CD4-positive, alpha-beta T cell (primary cell): ENCODE measurements at regions not wholly inside any gene's neighbourhood (a gene's known extent, or its start where the extent isn't known, plus 50 kb on each side); places are given as distances from the start of the nearest gene placed in this dataset.

ENCODE experiments used
- ATAC-seq: fragments of 200-7000 bp; cut with Tn5 transposase; one replicate; pipeline ENCODE4 v1.10.0; 2022; ENCODE audit warnings: mild to moderate bottlenecking; ENCODE audit not compliant: poor library complexity
- CTCF ChIA-PET: fragments of 350-600 bp; sonication (Branson Sonifier 250); formaldehyde crosslinking; loops from one replicate; lab custom pipeline; 2021; ENCODE audit warnings: antibody characterized with exemption, inconsistent platforms; lab: Charles Lee
- POLR2A ChIA-PET: fragments of 350-600 bp; sonication (Branson Sonifier 250); formaldehyde crosslinking; loops from one replicate; lab custom pipeline; 2021; ENCODE audit warnings: antibody characterized with exemption, inconsistent platforms; lab: Charles Lee
- DNase-seq, 14 experiments: peaks; one replicate each; pipeline ENCODE4 v3.0.0-alpha.2; 2013 to 2020; ENCODE audit warnings: mixed read lengths in 2 of 14
- H3K27ac ChIP-seq, 2 donors: one replicate each; pipeline versions ENCODE4 v1.5.1 to v1.7.0; 2013; ENCODE audit warnings: low read length in 2 of 2, low read depth in 1 of 2, mild to moderate bottlenecking in 1 of 2
- H3K27me3 ChIP-seq, 2 experiments: 1 replicate in 1 of 2; 2 replicates in 1 of 2; pipeline versions ENCODE4 v1.6.1 to v1.7.0; 2013; ENCODE audit warnings: low read length in 2 of 2, control low read depth in 1 of 2, mild to moderate bottlenecking in 1 of 2, moderate library complexity in 1 of 2; ENCODE audit not compliant: insufficient read depth in 2 of 2, control insufficient read depth in 1 of 2
- H3K36me3 ChIP-seq: one replicate; pipeline ENCODE4 v1.6.1; 2013; ENCODE audit warnings: low read length, control low read depth; ENCODE audit not compliant: insufficient read depth
- H3K4me1 ChIP-seq: one replicate; pipeline ENCODE4 v1.6.1; 2013; ENCODE audit warnings: low read length, control low read depth; ENCODE audit not compliant: insufficient read depth
- H3K4me3 ChIP-seq: one replicate; pipeline ENCODE4 v1.5.1; 2013; ENCODE audit warnings: mild to moderate bottlenecking, low read length, moderate library complexity
- H3K9me3 ChIP-seq, 2 experiments: 1 replicate in 1 of 2; 2 replicates in 1 of 2; pipeline versions ENCODE4 v1.6.1 to v1.7.0; 2013; ENCODE audit warnings: low read length in 2 of 2, mild to moderate bottlenecking in 2 of 2, control low read depth in 1 of 2, moderate library complexity in 1 of 2; ENCODE audit not compliant: control insufficient read depth in 1 of 2, insufficient read depth in 1 of 2
- H3K27ac Mint-ChIP-seq: one replicate; pipeline ENCODE4 v1.8.0; 2020; ENCODE audit warnings: mixed read lengths
- H3K27me3 Mint-ChIP-seq: one replicate; pipeline ENCODE4 v1.8.0; 2021; ENCODE audit warnings: mixed read lengths
- H3K36me3 Mint-ChIP-seq: one replicate; pipeline ENCODE4 v1.8.0; 2021; ENCODE audit warnings: low read depth, mixed read lengths
- H3K4me1 Mint-ChIP-seq: one replicate; pipeline ENCODE4 v1.8.0; 2021; ENCODE audit warnings: low read depth, mixed read lengths
- H3K4me3 Mint-ChIP-seq: one replicate; pipeline ENCODE4 v1.8.0; 2020; ENCODE audit warnings: mild to moderate bottlenecking, mixed read lengths
- H3K9me3 Mint-ChIP-seq: one replicate; pipeline ENCODE4 v1.8.0; 2020; ENCODE audit warnings: mixed read lengths
- intact Hi-C, 2 experiments: fragments of 100-400 bp; cut with DNase I in 1 of 2; cut with micrococcal nuclease in 1 of 2; formaldehyde crosslinking; loops; one replicate each; pipeline versions ENCODE4 v1.15.1 to v1.9.0; 2023 to 2025; cut with DNase I, micrococcal nuclease
- TF ChIP-seq, protein P1 (sequence below): fragments of 200-600 bp; IDR thresholded peaks from one replicate; pipeline ENCODE4 v1.8.0; 2022; ENCODE audit warnings: antibody characterized with exemption, mild to moderate bottlenecking

DNA sequence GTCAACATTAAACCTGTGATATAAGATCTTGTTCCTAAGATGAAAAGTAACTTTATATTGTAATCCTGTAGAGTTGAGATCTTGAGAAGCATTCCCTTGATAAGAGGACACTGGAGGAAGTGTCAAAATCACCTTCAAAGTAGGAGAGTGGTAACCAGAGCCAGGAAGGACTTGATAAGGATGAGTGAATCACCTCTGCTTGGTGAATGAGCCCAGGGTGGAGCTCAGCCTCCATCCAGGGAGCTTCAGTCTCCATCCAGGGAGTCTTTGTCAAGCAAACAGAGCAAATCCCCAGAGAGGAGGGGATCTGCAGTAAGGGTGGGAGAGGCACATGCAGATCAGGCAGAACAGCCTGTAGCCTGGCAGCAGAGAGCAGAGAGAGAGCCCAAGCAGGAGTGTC, 167.1 kb upstream of the SIX2 start:
- Histone ChIP-seq H3K4me1 (no peaks in the 10 kb centered on the region), H3K27me3 (peaks cover 12 to 16% of the 10 kb centered on the region in 2 experiments), H3K36me3 (no peaks in the 10 kb centered on the region), H3K4me3 (no peak overlapping the region), H3K9me3 (no peaks in the 10 kb centered on the region), H3K27ac (no peak overlapping the region)
- DNase-seq (no peak), ATAC-seq (no peak)
- H3K4me1 Mint-ChIP-seq = no peaks in the 10 kb centered on the region
- H3K27me3 Mint-ChIP-seq = peaks cover 61% of the 10 kb centered on the region
- H3K27ac Mint-ChIP-seq = no peak overlapping the region
- TF ChIP-seq, protein P1, sequence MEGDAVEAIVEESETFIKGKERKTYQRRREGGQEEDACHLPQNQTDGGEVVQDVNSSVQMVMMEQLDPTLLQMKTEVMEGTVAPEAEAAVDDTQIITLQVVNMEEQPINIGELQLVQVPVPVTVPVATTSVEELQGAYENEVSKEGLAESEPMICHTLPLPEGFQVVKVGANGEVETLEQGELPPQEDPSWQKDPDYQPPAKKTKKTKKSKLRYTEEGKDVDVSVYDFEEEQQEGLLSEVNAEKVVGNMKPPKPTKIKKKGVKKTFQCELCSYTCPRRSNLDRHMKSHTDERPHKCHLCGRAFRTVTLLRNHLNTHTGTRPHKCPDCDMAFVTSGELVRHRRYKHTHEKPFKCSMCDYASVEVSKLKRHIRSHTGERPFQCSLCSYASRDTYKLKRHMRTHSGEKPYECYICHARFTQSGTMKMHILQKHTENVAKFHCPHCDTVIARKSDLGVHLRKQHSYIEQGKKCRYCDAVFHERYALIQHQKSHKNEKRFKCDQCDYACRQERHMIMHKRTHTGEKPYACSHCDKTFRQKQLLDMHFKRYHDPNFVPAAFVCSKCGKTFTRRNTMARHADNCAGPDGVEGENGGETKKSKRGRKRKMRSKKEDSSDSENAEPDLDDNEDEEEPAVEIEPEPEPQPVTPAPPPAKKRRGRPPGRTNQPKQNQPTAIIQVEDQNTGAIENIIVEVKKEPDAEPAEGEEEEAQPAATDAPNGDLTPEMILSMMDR = no peak
- H3K9me3 Mint-ChIP-seq = peaks cover 2% of the 10 kb centered on the region
- ChIA-PET POLR2A (no interaction called here), CTCF (no interaction called here)
- H3K36me3 Mint-ChIP-seq = no peaks in the 10 kb centered on the region
- intact Hi-C loops = no loop called here
- no peak overlapping the region for H3K4me3 Mint-ChIP-seq

DNA sequence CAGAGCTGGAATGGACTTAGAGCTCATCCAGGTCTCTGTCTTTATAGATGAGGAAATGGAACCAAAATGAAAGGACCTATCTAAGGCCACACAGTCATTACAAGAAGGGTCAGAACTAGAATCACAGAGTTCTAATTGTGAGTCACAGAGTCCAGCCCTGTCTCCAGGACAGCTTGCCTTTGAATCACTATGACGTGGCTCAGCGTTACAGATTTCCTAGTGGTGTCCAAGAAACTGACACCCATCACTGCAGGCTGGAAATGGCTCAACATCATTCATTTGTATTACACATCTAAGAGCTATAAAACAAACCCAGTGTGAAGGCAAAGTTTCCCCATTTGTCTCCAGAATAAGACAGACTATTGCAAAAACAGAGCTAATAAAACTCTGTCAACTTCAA, 164.3 kb upstream of the SIX2 start:
- Histone ChIP-seq H3K4me1 (peaks cover 8% of the 10 kb centered on the region), H3K27ac (no peak overlapping the region), H3K4me3 (no peak overlapping the region), H3K9me3 (peaks cover 0 to 11% of the 10 kb centered on the region in 2 experiments), H3K36me3 (no peaks in the 10 kb centered on the region), H3K27me3 (peaks cover 34 to 45% of the 10 kb centered on the region in 2 experiments)
- Mint-ChIP-seq H3K4me1 (no peaks in the 10 kb centered on the region), H3K27ac (no peak overlapping the region), H3K9me3 (peaks cover 2% of the 10 kb centered on the region), H3K27me3 (peaks cover 65% of the 10 kb centered on the region), H3K36me3 (no peaks in the 10 kb centered on the region), H3K4me3 (no peak overlapping the region)
- ChIA-PET CTCF (no interaction called here), POLR2A (no interaction called here)
- intact Hi-C loops = no loop called here
- ATAC-seq (no peak), DNase-seq (no peak)
- TF ChIP-seq, protein P1 = no peak

DNA sequence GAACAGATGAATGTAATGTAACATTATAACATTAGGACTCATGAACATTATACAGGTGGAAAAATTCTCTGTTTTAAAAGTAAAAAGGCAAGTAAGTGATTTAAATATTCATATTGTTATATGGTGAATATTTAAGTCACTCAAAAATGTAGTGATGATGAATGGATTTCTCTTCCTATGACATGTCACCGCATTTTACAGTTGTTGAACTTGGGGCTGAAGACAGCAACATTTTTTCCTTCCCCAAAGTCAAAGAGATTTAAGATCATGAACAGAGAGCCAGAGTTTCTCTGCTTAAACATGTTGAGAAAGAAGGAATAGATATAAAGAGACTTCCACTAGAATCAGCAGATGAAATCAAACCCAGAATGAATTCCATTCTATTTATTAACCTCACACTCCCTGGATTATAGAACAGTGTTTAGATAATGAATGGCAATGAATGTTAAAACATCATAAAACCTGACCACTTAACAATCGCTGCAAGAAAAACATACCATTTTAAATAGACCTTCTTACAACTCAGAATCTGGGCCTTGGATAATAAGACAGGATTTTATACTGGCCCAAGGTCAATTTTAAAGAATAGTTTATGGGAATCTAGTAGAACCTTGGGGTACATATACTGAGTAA, 163.6 kb upstream of the SIX2 start:
- H3K27me3 Mint-ChIP-seq = peaks cover 70% of the 10 kb centered on the region
- H3K36me3 Mint-ChIP-seq = no peaks in the 10 kb centered on the region
- no peak overlapping the region for H3K4me3 ChIP-seq
- TF ChIP-seq, protein P1 = no peak
- no peak for DNase-seq
- no peaks in the 10 kb centered on the region for H3K4me1 Mint-ChIP-seq
- POLR2A ChIA-PET = no interaction called here
- H3K27ac Mint-ChIP-seq = no peak overlapping the region
- ATAC-seq = no peak
- H3K9me3 ChIP-seq = peaks cover 0 to 11% of the 10 kb centered on the region in 2 experiments
- peaks cover 2% of the 10 kb centered on the region for H3K9me3 Mint-ChIP-seq
- peaks cover 40 to 51% of the 10 kb centered on the region in 2 experiments for H3K27me3 ChIP-seq
- H3K36me3 ChIP-seq = no peaks in the 10 kb centered on the region
- no peak overlapping the region for H3K4me3 Mint-ChIP-seq
- no peak overlapping the region for H3K27ac ChIP-seq
- intact Hi-C loops = no loop called here
- CTCF ChIA-PET = no interaction called here
- H3K4me1 ChIP-seq = peaks cover 8% of the 10 kb centered on the region
